ENCODE measurements at regions not wholly inside any gene's neighbourhood (a gene's known extent, or its start where the extent isn't known, plus 50 kb on each side); places are given as distances from the start of the nearest gene placed in this dataset.

GRCh38 chr5:107284822-107285525 is 385.8 kb downstream of the EFNA5 start:
- Mint-ChIP-seq H3K4me3 (no peak overlapping the region), H3K4me1 (peaks cover 0 to 2% (median 0%) of the 10 kb centered on the region in 4 donors), H3K27me3 (peaks cover 0 to 3% of the 10 kb centered on the region in 2 donors), H3K9me3 (peaks cover 0 to 3% (median 0%) of the 10 kb centered on the region in 8 donors), H3K36me3 (no peaks in the 10 kb centered on the region), H3K27ac (no peak overlapping the region)
- Histone ChIP-seq H3K9me3 (ENCODE audit: control insufficient read depth in 1 of 2, low read length in 2 of 2) (no peaks in the 10 kb centered on the region), H3K27ac (ENCODE audit: low read depth, low read length) (no peak overlapping the region), H3K4me3 (ENCODE audit: low read length in 2 of 2) (no peak overlapping the region), H3K36me3 (ENCODE audit: insufficient read depth, low read length) (no peaks in the 10 kb centered on the region), H3K4me1 (ENCODE audit: insufficient read depth, low read length) (no peaks in the 10 kb centered on the region), H3K27me3 (ENCODE audit: insufficient read depth, low read length) (no peaks in the 10 kb centered on the region)
- ChIA-PET CTCF (ENCODE audit: partially characterized antibody) (no interaction called here), POLR2A (ENCODE audit: partially characterized antibody) (no interaction called here)
- intact Hi-C loops (cut with micrococcal nuclease) = no loop called here
- DNase-seq = no peak

DNA sequence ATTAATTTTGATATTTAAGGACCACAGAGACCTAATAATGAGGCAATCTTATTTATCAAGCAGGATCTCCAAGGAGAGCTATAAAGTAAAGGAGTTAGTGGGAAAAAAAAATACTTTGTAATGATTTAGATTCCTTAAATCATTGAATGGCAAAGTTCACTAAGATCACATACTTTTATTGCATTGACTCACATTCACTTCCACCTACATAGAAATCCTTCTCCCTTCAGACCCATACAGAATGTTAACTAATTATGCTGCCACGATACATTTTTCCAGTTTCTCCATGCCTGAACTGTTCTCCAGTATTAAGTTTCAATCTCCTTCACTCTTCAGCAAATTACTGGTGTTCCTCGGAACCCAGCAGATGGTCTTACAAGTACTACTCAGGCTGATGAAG is 388.7 kb downstream of the EFNA5 start:
- no peak overlapping the region for H3K27ac Mint-ChIP-seq
- Histone ChIP-seq H3K27me3 (ENCODE audit: insufficient read depth, low read length) (no peaks in the 10 kb centered on the region), H3K9me3 (ENCODE audit: control insufficient read depth in 1 of 2, low read length in 2 of 2) (no peaks in the 10 kb centered on the region), H3K4me3 (ENCODE audit: low read length in 2 of 2) (no peak overlapping the region), H3K27ac (ENCODE audit: low read depth, low read length) (no peak overlapping the region), H3K4me1 (ENCODE audit: insufficient read depth, low read length) (no peaks in the 10 kb centered on the region), H3K36me3 (ENCODE audit: insufficient read depth, low read length) (no peaks in the 10 kb centered on the region)
- H3K36me3 Mint-ChIP-seq = no peaks in the 10 kb centered on the region
- ChIA-PET POLR2A (ENCODE audit: partially characterized antibody) (no interaction called here), CTCF (ENCODE audit: partially characterized antibody) (no interaction called here)
- peaks cover 0 to 3% of the 10 kb centered on the region in 2 donors for H3K27me3 Mint-ChIP-seq
- H3K4me1 Mint-ChIP-seq = no peaks in the 10 kb centered on the region
- DNase-seq = no peak
- H3K9me3 Mint-ChIP-seq = no peaks in the 10 kb centered on the region
- H3K4me3 Mint-ChIP-seq = no peak overlapping the region
- intact Hi-C loops (cut with micrococcal nuclease) = no loop called here

DNA sequence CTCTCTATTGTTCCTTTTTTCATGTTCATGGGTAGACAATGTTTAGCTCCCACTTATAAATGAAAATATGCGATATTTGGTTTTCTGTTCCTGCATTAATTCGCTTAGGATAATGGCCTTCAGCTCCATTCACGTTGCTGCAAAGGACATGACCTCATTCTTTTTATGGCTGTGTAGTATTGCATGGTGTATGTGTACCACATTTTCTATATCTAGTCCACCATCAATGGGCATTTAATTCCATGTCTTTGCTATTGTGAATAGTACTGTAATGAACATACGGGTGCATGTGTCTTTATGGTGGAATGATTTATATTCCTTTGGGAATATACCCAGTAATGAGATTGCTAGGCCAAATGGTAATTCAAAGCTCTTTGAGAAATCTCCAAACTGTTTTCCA is 392.0 kb downstream of the EFNA5 start:
- no peak for DNase-seq
- Mint-ChIP-seq H3K9me3 (no peaks in the 10 kb centered on the region), H3K27ac (no peak overlapping the region), H3K4me3 (no peak overlapping the region), H3K27me3 (peaks cover 0 to 3% of the 10 kb centered on the region in 2 donors), H3K4me1 (no peaks in the 10 kb centered on the region), H3K36me3 (no peaks in the 10 kb centered on the region)
- H3K27me3 ChIP-seq (ENCODE audit: insufficient read depth, low read length) = no peaks in the 10 kb centered on the region
- H3K36me3 ChIP-seq (ENCODE audit: insufficient read depth, low read length) = no peaks in the 10 kb centered on the region
- POLR2A ChIA-PET (ENCODE audit: partially characterized antibody) = no interaction called here
- CTCF ChIA-PET (ENCODE audit: partially characterized antibody) = no interaction called here
- H3K4me1 ChIP-seq (ENCODE audit: insufficient read depth, low read length) = no peaks in the 10 kb centered on the region
- intact Hi-C loops (cut with micrococcal nuclease) = no loop called here
- H3K27ac ChIP-seq (ENCODE audit: low read depth, low read length) = no peak overlapping the region
- H3K4me3 ChIP-seq (ENCODE audit: low read length in 2 of 2) = no peak overlapping the region
- H3K9me3 ChIP-seq (ENCODE audit: control insufficient read depth in 1 of 2, low read length in 2 of 2) = no peaks in the 10 kb centered on the region

GRCh38 chr5:107277485-107278125 is 393.1 kb downstream of the EFNA5 start:
- H3K4me3 ChIP-seq (ENCODE audit: low read length in 2 of 2) = no peak overlapping the region
- H3K27me3 ChIP-seq (ENCODE audit: insufficient read depth, low read length) = no peaks in the 10 kb centered on the region
- no peaks in the 10 kb centered on the region for H3K36me3 Mint-ChIP-seq
- peaks cover 0 to 2% (median 0%) of the 10 kb centered on the region in 8 donors for H3K9me3 Mint-ChIP-seq
- H3K27me3 Mint-ChIP-seq = peaks cover 0 to 3% of the 10 kb centered on the region in 2 donors
- no peak overlapping the region for H3K27ac Mint-ChIP-seq
- ChIA-PET POLR2A (ENCODE audit: partially characterized antibody) (no interaction called here), CTCF (ENCODE audit: partially characterized antibody) (no interaction called here)
- no peaks in the 10 kb centered on the region for H3K9me3 ChIP-seq (ENCODE audit: control insufficient read depth in 1 of 2, low read length in 2 of 2)
- H3K27ac ChIP-seq (ENCODE audit: low read depth, low read length) = no peak overlapping the region
- H3K4me1 Mint-ChIP-seq = no peaks in the 10 kb centered on the region
- intact Hi-C loops (cut with micrococcal nuclease) = no loop called here
- no peaks in the 10 kb centered on the region for H3K36me3 ChIP-seq (ENCODE audit: insufficient read depth, low read length)
- no peaks in the 10 kb centered on the region for H3K4me1 ChIP-seq (ENCODE audit: insufficient read depth, low read length)
- DNase-seq = no peak
- H3K4me3 Mint-ChIP-seq = no peak overlapping the region

- Histone ChIP-seq H3K4me1 (ENCODE audit: insufficient read depth, low read length) (no peaks in the 10 kb centered on the region), H3K27ac (ENCODE audit: low read depth, low read length) (no peak overlapping the region), H3K27me3 (ENCODE audit: insufficient read depth, low read length) (no peaks in the 10 kb centered on the region), H3K4me3 (ENCODE audit: low read length in 2 of 2) (no peak overlapping the region), H3K36me3 (ENCODE audit: insufficient read depth, low read length) (no peaks in the 10 kb centered on the region), H3K9me3 (ENCODE audit: control insufficient read depth in 1 of 2, low read length in 2 of 2) (no peaks in the 10 kb centered on the region)
- H3K9me3 Mint-ChIP-seq = peaks cover 0 to 2% (median 0%) of the 10 kb centered on the region in 8 donors
- H3K4me1 Mint-ChIP-seq = no peaks in the 10 kb centered on the region
- no peaks in the 10 kb centered on the region for H3K27me3 Mint-ChIP-seq
- H3K4me3 Mint-ChIP-seq = no peak overlapping the region
- POLR2A ChIA-PET (ENCODE audit: partially characterized antibody) = no interaction called here
- intact Hi-C loops (cut with micrococcal nuclease) = no loop called here
- no peak for DNase-seq
- CTCF ChIA-PET (ENCODE audit: partially characterized antibody) = no interaction called here
- H3K27ac Mint-ChIP-seq = no peak overlapping the region
- no peaks in the 10 kb centered on the region for H3K36me3 Mint-ChIP-seq
Observed at GRCh38 chr5:107275333-107275732, 395.4 kb downstream of the EFNA5 start.

GRCh38 chr5:107274571-107274970 is 396.2 kb downstream of the EFNA5 start:
- no peaks in the 10 kb centered on the region for H3K4me1 ChIP-seq (ENCODE audit: insufficient read depth, low read length)
- no peak overlapping the region for H3K4me3 ChIP-seq (ENCODE audit: low read length in 2 of 2)
- Mint-ChIP-seq H3K36me3 (no peaks in the 10 kb centered on the region), H3K27me3 (no peaks in the 10 kb centered on the region), H3K4me3 (no peak overlapping the region), H3K27ac (no peak overlapping the region), H3K9me3 (peaks cover 0 to 2% (median 0%) of the 10 kb centered on the region in 8 donors), H3K4me1 (no peaks in the 10 kb centered on the region)
- POLR2A ChIA-PET (ENCODE audit: partially characterized antibody) = no interaction called here
- CTCF ChIA-PET (ENCODE audit: partially characterized antibody) = no interaction called here
- no peaks in the 10 kb centered on the region for H3K27me3 ChIP-seq (ENCODE audit: insufficient read depth, low read length)
- H3K9me3 ChIP-seq (ENCODE audit: control insufficient read depth in 1 of 2, low read length in 2 of 2) = no peaks in the 10 kb centered on the region
- H3K36me3 ChIP-seq (ENCODE audit: insufficient read depth, low read length) = no peaks in the 10 kb centered on the region
- no peak for DNase-seq
- intact Hi-C loops (cut with micrococcal nuclease) = no loop called here
- no peak overlapping the region for H3K27ac ChIP-seq (ENCODE audit: low read depth, low read length)

GRCh38 chr5:107272954-107273353 is 397.8 kb downstream of the EFNA5 start:
- CTCF ChIA-PET (ENCODE audit: partially characterized antibody) = no interaction called here
- Mint-ChIP-seq H3K9me3 (peaks cover 0 to 2% (median 0%) of the 10 kb centered on the region in 8 donors), H3K27ac (no peak overlapping the region), H3K27me3 (no peaks in the 10 kb centered on the region), H3K4me1 (no peaks in the 10 kb centered on the region), H3K36me3 (no peaks in the 10 kb centered on the region), H3K4me3 (no peak overlapping the region)
- intact Hi-C loops (cut with micrococcal nuclease) = no loop called here
- Histone ChIP-seq H3K27ac (ENCODE audit: low read depth, low read length) (no peak overlapping the region), H3K4me1 (ENCODE audit: insufficient read depth, low read length) (no peaks in the 10 kb centered on the region), H3K9me3 (ENCODE audit: control insufficient read depth in 1 of 2, low read length in 2 of 2) (no peaks in the 10 kb centered on the region), H3K27me3 (ENCODE audit: insufficient read depth, low read length) (no peaks in the 10 kb centered on the region), H3K36me3 (ENCODE audit: insufficient read depth, low read length) (no peaks in the 10 kb centered on the region), H3K4me3 (ENCODE audit: low read length in 2 of 2) (no peak overlapping the region)
- no peak for DNase-seq
- POLR2A ChIA-PET (ENCODE audit: partially characterized antibody) = no interaction called here
